Right lobe of liver (tissue), 6 donors: ENCODE measurements at regions not wholly inside any gene's neighbourhood (a gene's known extent, or its start where the extent isn't known, plus 50 kb on each side); places are given as distances from the start of the nearest gene placed in this dataset.

Experiments used
- ATAC-seq, 4 donors: fragments of 200-7000 bp; cut with Tn5 transposase; one replicate each; pipeline ENCODE4 v1.9.1; 2020; ENCODE audit warnings: mild to moderate bottlenecking in 4 of 4, moderate library complexity in 4 of 4
- DNase-seq, 3 donors: peaks; one replicate each; pipeline ENCODE4 v3.0.0-alpha.2; 2020
- H3K27ac ChIP-seq, 3 donors: fragments of 200-600 bp; one replicate each; pipeline ENCODE4 v1.8.0; 2022
- H3K27me3 ChIP-seq, 2 donors: fragments of 200-600 bp; one replicate each; pipeline ENCODE4 v1.8.0; 2022
- H3K36me3 ChIP-seq, 4 donors: fragments of 200-600 bp; sonication (generic) in 1 of 4; one replicate each; pipeline versions ENCODE4 v1.5.1 to v1.8.0; 2017 to 2022; ENCODE audit warnings: control low read depth in 1 of 4
- H3K4me1 ChIP-seq, 4 donors: fragments of 200-600 bp; sonication (generic) in 1 of 4; one replicate each; pipeline versions ENCODE4 v1.5.1 to v1.8.0; 2017 to 2022; ENCODE audit warnings: control low read depth in 1 of 4
- H3K4me3 ChIP-seq, 3 donors: fragments of 200-600 bp; one replicate each; pipeline ENCODE4 v1.8.0; 2022
- H3K9me3 ChIP-seq, 4 donors: fragments of 200-600 bp; sonication (generic) in 1 of 4; one replicate each; pipeline versions ENCODE4 v1.5.1 to v1.8.0; 2017 to 2022; ENCODE audit warnings: control low read depth in 1 of 4
- POLR2A ChIP-seq: fragments of 450-650 bp; IDR thresholded peaks from one replicate; pipeline ENCODE4 v1.6.1; 2017; ENCODE audit warnings: antibody characterized with exemption, mild to moderate bottlenecking
- WGBS: methylation state at CpG from one replicate; pipeline ENCODE4 v1.1.6; 2018; ENCODE audit warnings: low coverage, low lambda C conversion rate; ENCODE audit not compliant: insufficient coverage; ENCODE audit errors: missing lambda C conversion rate; 5-methylcytosine and 5-hydroxymethylcytosine counted together
- intact Hi-C, 2 donors: fragments of 100-400 bp; cut with DNase I; formaldehyde crosslinking; loops; one replicate each; pipeline versions ENCODE4 v1.11.2 to v1.14.1; 2022
- TF ChIP-seq, protein P1 (sequence below), 4 donors: fragments of 200-600 bp in 3 of 4; fragments of 450-650 bp in 1 of 4; IDR thresholded peaks; one replicate each; pipeline versions ENCODE4 v1.5.1 to v1.8.0; 2016 to 2022; ENCODE audit warnings: antibody characterized with exemption in 4 of 4, mild to moderate bottlenecking in 2 of 4
- donor health status: DM: no; HTN: yes; CAD: no.
- donor health status: DM: no; HTN: no; CAD: no.
- donor health status: DM: no; HTN: no; CAD: no.
- donor health status: DM: no; HTN: yes; CAD: no.
- donor health status: DM: no; HTN: yes; CAD: no.

DNA sequence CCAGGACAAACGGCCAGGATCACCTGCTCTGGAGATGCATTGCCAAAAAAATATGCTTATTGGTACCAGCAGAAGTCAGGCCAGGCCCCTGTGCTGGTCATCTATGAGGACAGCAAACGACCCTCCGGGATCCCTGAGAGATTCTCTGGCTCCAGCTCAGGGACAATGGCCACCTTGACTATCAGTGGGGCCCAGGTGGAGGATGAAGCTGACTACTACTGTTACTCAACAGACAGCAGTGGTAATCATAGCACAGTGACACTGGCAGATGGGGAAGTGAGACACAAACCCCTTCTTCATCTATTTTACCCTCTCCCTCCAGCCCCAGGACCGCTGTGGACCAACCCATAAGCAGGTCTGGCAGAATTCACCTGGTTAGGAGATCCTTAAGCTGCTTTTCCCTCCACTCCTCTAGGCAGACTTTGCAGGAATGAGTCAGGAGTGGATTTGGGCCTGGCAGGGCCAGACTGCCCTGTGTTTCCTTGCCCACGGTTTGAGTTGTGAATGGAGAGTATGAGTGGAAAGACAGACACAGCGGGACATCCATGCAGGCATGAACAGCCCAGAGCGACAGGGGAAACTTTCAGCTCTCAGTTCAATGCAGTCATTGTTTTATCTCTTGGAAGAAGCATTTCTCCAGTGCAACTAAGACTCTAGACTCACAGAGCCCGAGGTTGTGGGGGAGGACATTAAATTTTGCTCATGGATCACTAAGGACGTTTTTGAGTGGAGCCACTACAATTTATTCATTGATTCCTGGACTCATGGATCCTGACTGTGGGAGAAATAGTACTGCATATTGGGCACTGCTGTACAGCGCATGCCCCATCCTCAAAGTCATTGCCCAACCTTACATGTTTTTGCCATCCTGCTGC is 75.3 kb upstream of the IGLL5 start:
- Histone ChIP-seq H3K4me1 (no peaks in the 10 kb centered on the region), H3K27ac (no peak overlapping the region), H3K27me3 (no peaks in the 10 kb centered on the region), H3K9me3 (no peaks in the 10 kb centered on the region), H3K36me3 (no peaks in the 10 kb centered on the region), H3K4me3 (no peak overlapping the region)
- ATAC-seq, result no peak
- intact Hi-C loops, result no loop called here
- no peak for DNase-seq
- 88% methylated on average over 6 of the region's 10 CpGs for WGBS
- TF ChIP-seq, protein P1, sequence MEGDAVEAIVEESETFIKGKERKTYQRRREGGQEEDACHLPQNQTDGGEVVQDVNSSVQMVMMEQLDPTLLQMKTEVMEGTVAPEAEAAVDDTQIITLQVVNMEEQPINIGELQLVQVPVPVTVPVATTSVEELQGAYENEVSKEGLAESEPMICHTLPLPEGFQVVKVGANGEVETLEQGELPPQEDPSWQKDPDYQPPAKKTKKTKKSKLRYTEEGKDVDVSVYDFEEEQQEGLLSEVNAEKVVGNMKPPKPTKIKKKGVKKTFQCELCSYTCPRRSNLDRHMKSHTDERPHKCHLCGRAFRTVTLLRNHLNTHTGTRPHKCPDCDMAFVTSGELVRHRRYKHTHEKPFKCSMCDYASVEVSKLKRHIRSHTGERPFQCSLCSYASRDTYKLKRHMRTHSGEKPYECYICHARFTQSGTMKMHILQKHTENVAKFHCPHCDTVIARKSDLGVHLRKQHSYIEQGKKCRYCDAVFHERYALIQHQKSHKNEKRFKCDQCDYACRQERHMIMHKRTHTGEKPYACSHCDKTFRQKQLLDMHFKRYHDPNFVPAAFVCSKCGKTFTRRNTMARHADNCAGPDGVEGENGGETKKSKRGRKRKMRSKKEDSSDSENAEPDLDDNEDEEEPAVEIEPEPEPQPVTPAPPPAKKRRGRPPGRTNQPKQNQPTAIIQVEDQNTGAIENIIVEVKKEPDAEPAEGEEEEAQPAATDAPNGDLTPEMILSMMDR (IDR thresholded peaks at IDR 0.05), result no peak
- TF ChIP-seq POLR2A, result no peak

DNA sequence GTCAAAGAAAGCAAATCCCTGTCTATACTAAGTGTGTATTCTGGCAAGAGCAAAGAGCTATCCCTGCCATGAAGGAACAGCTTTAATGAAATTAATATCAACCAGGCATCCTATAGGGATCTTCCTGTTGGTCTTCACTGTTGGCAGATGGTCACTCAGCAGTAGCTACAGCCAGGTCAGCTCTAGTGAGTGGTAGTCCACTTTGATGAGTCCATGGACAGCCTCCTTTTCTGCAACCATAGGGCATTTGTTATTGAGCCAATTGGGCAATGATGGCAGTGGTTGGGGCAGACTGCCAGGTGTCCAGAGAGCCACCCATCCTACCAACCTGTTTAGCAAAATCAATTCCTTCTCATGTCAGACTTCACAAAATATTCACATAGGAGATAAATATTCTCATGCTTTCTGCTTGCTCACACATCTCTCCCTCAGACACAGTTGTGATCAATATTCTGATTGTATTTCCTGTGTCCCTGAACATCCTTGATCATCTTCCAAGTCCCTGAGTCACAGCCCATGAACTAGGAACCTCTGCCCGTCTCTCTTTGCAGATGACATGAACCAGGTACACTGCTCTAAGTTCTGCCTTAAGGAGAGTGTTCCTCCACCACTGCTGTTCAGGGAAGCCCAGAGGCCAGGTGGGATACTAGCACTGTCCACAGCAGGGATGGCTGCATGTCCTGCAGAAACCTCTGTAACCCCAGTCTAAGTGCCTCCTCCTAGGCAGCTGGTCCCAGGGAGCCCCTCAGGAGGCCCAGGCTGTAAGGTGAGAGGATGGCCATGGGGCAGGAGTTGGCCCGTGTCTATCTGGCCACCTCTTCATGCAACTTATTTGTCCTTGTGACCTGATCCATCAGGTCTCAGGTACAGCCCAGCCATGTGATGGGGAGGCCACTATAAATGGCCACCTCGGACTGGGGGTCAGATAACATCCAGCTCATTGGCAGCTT is 74.2 kb upstream of the IGLL5 start:
- TF ChIP-seq, protein P1 (IDR thresholded peaks at IDR 0.05), result no peak
- TF ChIP-seq POLR2A, result no peak
- Histone ChIP-seq H3K27me3 (no peaks in the 10 kb centered on the region), H3K27ac (no peak overlapping the region), H3K4me1 (no peaks in the 10 kb centered on the region), H3K4me3 (no peak overlapping the region), H3K36me3 (no peaks in the 10 kb centered on the region), H3K9me3 (no peaks in the 10 kb centered on the region)
- intact Hi-C loops, result no loop called here
- no peak for DNase-seq
- WGBS, result 29% methylated on average over 1 of the region's 3 CpGs
- peak; percentile 8 to 80 (median 58) for ATAC-seq

DNA sequence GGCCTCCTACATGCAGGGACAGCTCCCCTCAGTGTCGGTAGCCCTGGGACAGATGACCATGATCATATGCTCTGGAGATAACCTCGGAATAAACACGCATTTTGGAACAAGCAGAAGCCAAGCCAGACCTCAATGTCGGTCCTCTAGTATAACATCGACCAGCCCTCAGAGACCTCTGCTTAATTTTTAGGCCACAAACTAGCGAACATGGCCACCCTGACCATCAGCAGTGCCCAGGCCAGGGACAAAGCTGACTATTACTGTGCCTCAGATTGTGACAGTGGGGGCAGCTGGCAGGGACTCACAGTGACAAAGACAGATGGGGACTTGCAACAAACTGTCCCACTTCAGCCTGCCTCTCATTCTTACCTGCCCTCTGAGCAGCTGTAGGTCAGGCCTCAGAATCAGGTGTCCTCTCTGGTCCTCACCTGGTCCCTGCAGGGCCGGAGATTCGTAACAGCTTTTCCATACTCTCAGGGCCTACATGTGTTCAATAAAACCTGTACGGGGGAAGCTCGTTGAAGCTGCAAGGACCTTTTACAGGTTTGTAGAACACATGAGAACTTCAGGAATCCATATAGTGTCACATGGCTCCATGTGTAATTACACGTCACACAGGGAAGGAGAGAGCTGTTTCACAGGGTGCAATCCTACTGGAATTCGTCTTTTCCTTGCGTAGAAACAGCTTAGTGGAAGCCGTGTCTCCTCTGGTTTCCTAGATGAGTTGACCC is 72.8 kb upstream of the IGLL5 start:
- no peak overlapping the region for H3K27ac ChIP-seq
- H3K9me3 ChIP-seq, result no peaks in the 10 kb centered on the region
- H3K4me3 ChIP-seq, result no peak overlapping the region
- H3K27me3 ChIP-seq, result no peaks in the 10 kb centered on the region
- no peak for TF ChIP-seq POLR2A
- TF ChIP-seq, protein P1 (IDR thresholded peaks at IDR 0.05), result no peak
- intact Hi-C loops, result no loop called here
- WGBS, result 73% methylated on average over 6 of the region's 14 CpGs
- ATAC-seq (no peak), DNase-seq (no peak)
- no peaks in the 10 kb centered on the region for H3K36me3 ChIP-seq
- H3K4me1 ChIP-seq, result no peaks in the 10 kb centered on the region

DNA sequence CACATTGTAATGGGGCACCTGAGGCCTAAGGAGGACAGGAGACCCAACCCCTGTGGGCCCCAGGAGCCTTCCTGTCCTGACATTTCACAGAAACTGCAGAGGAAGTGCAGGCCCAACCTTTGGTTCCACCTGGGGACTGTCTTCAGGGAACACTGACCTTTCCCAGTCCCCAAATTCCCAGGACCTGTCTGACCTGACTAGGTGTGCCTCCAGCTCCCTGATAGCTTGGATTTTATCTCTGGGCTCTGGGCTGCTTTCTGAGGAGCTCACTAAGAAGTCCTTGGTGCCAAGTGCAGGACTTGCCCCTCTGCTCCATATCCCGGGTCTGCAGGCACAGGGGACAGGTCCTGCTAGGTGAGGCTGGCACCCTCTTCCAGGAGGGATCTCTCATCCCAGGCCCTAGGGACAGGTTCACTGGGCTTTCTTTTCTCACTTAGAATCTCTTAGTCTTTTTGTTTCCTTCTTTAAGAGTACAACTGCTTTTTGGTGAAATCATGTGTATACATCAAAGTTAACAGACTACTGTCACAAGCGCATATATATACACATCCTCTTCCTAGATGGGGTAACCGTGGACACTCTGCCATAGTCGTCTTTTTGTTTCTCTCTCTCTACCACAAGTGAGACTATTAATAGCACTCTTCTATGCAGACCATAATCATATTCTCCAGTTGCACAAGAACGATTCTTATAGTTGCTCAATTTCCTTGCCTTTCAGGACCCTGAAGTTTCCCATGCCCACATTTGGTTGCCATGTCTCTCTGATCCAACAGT is 72.0 kb upstream of the IGLL5 start:
- intact Hi-C loops, result no loop called here
- no peaks in the 10 kb centered on the region for H3K36me3 ChIP-seq
- no peaks in the 10 kb centered on the region for H3K9me3 ChIP-seq
- ATAC-seq (no peak), DNase-seq (no peak)
- 30% methylated on average over 5 of the region's 5 CpGs for WGBS
- no peaks in the 10 kb centered on the region for H3K27me3 ChIP-seq
- H3K4me1 ChIP-seq, result no peaks in the 10 kb centered on the region
- TF ChIP-seq, protein P1 (IDR thresholded peaks at IDR 0.05), result no peak
- TF ChIP-seq POLR2A, result no peak
- H3K27ac ChIP-seq, result no peak overlapping the region
- no peak overlapping the region for H3K4me3 ChIP-seq
